Omental fat pad (tissue), 3 donors: ENCODE measurements at regions not wholly inside any gene's neighbourhood (a gene's known extent, or its start where the extent isn't known, plus 50 kb on each side); places are given as distances from the start of the nearest gene placed in this dataset.

Experiments
- ATAC-seq: fragments of 150-250 bp; one replicate; pipeline ENCODE4 v1.9.1; 2016; ENCODE audit warnings: mild to moderate bottlenecking, moderate library complexity; ENCODE audit not compliant: low FRiP score
- DNase-seq: peaks from one replicate; pipeline ENCODE4 v3.0.0-alpha.2; 2019; ENCODE audit warnings: low spot score
- CTCF ChIP-seq, 3 donors: fragments of 450-650 bp; IDR thresholded peaks; one replicate each; pipeline ENCODE4 v1.5.1; 2016 to 2017; ENCODE audit warnings: antibody characterized with exemption in 3 of 3, mild to moderate bottlenecking in 3 of 3, moderate library complexity in 2 of 3

GRCh38 chr3:87046241-87046640 is 55.3 kb upstream of the VGLL3 start:
- no peak for DNase-seq
- no peak for ATAC-seq
- no peak for TF ChIP-seq CTCF (IDR thresholded peaks at IDR 0.05)

- TF ChIP-seq CTCF (IDR thresholded peaks at IDR 0.05), result no peak
- DNase-seq, result no peak
- ATAC-seq, result no peak
Observed at GRCh38 chr3:87045473-87045872, 54.5 kb upstream of the VGLL3 start.

- no peak for TF ChIP-seq CTCF (IDR thresholded peaks at IDR 0.05)
- ATAC-seq, result no peak
- no peak for DNase-seq
Observed at GRCh38 chr3:87044846-87045245, 53.9 kb upstream of the VGLL3 start.

- ATAC-seq (no peak), DNase-seq (no peak)
- no peak for TF ChIP-seq CTCF (IDR thresholded peaks at IDR 0.05)
Observed at GRCh38 chr3:87044409-87044808, 53.5 kb upstream of the VGLL3 start.

- no peak for TF ChIP-seq CTCF (IDR thresholded peaks at IDR 0.05)
- ATAC-seq (no peak), DNase-seq (no peak)
Observed at GRCh38 chr3:87041191-87041590, 50.2 kb upstream of the VGLL3 start.
